ENCODE measurements at regions not wholly inside any gene's neighbourhood (a gene's known extent, or its start where the extent isn't known, plus 50 kb on each side); places are given as distances from the start of the nearest gene placed in this dataset.

DNA sequence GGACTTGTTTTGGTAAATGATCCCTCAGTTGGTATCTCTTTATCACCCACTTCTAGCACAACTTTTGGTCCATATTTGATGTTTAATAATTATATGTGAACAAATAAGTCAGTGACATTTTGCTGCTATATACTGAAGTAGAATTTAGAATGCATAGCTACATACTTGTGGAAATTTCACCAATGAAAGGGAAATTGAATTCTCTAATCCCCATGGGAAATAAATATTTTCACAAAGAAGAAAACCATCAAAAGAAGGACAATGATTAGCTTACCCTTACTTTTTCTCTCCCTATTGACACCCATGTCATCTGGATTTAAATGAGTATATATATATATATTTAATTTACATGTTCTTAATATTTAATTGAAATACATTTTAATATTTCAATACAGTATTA lies 94.3 kb upstream of the DAB2 start:
- TF ChIP-seq, protein P1, sequence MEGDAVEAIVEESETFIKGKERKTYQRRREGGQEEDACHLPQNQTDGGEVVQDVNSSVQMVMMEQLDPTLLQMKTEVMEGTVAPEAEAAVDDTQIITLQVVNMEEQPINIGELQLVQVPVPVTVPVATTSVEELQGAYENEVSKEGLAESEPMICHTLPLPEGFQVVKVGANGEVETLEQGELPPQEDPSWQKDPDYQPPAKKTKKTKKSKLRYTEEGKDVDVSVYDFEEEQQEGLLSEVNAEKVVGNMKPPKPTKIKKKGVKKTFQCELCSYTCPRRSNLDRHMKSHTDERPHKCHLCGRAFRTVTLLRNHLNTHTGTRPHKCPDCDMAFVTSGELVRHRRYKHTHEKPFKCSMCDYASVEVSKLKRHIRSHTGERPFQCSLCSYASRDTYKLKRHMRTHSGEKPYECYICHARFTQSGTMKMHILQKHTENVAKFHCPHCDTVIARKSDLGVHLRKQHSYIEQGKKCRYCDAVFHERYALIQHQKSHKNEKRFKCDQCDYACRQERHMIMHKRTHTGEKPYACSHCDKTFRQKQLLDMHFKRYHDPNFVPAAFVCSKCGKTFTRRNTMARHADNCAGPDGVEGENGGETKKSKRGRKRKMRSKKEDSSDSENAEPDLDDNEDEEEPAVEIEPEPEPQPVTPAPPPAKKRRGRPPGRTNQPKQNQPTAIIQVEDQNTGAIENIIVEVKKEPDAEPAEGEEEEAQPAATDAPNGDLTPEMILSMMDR (conservative IDR thresholded peaks at IDR 0.05; ENCODE audit: low read depth, low read length), result no peak
- no peak for DNase-seq (ENCODE audit: low read depth)
- H3K4me3 ChIP-seq (ENCODE audit: low read depth, low read length), result no peak overlapping the region

DNA sequence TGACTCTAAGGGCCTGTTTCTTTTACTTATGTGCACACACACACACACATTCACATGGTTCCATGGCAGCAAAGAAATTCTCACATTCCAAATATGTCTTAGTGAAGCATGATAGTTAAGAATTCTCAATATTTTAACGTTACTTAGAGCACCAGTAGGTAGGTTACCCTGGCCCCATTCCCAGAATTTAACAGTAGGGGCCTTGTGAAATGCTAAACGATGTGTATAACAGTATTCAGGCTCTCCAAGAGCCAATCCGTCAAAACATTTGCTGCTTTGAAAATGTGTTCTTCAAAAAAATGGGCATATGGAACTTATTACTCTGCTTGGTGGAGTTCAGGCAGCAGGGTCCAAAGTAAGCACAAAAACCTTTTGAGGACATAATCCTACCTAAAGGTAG lies 93.7 kb upstream of the DAB2 start:
- DNase-seq (ENCODE audit: low read depth), result peak; percentile 96
- TF ChIP-seq, protein P1 (conservative IDR thresholded peaks at IDR 0.05; ENCODE audit: low read depth, low read length), result no peak
- no peak overlapping the region for H3K4me3 ChIP-seq (ENCODE audit: low read depth, low read length)

GRCh38 chr5:39517800-39518199 lies 93.0 kb upstream of the DAB2 start:
- no peak overlapping the region for H3K4me3 ChIP-seq (ENCODE audit: low read depth, low read length)
- peak; percentile 91 for DNase-seq (ENCODE audit: low read depth)
- TF ChIP-seq, protein P1 (conservative IDR thresholded peaks at IDR 0.05; ENCODE audit: low read depth, low read length), result no peak

- TF ChIP-seq, protein P1 (conservative IDR thresholded peaks at IDR 0.05; ENCODE audit: low read depth, low read length), result no peak
- no peak overlapping the region for H3K4me3 ChIP-seq (ENCODE audit: low read depth, low read length)
- DNase-seq (ENCODE audit: low read depth), result no peak
These were observed 91.1 kb upstream of the DAB2 start for GRCh38 chr5:39515881-39516280.

GRCh38 chr5:39513236-39513635 lies 88.5 kb upstream of the DAB2 start:
- TF ChIP-seq, protein P1 (conservative IDR thresholded peaks at IDR 0.05; ENCODE audit: low read depth, low read length), result no peak
- H3K4me3 ChIP-seq (ENCODE audit: low read depth, low read length), result no peak overlapping the region
- no peak for DNase-seq (ENCODE audit: low read depth)

GRCh38 chr5:39506211-39506610 lies 81.4 kb upstream of the DAB2 start:
- TF ChIP-seq, protein P1 (conservative IDR thresholded peaks at IDR 0.05; ENCODE audit: low read depth, low read length), result no peak
- H3K4me3 ChIP-seq (ENCODE audit: low read depth, low read length), result no peak overlapping the region

DNA sequence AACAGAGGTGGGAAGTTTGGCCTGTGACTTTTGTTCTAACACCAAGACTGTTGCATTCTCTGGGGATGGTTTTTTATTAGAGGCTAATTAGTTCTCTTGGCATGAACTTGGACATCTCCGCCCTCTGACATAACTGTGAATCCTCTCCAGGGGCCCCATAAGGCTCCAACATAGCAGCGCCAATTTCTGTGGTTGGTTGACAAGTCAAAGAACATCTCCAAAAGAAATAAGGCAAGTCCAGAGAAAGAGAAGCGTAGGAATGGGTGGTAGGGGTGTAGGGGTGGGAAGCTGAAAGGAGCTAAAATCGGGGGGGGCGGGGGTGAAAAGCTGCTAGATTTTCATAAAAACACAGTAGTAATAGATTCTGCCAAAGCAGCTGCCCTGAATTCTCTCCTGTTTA lies 81.0 kb upstream of the DAB2 start:
- H3K4me3 ChIP-seq (ENCODE audit: low read depth, low read length), result no peak overlapping the region
- DNase-seq (ENCODE audit: low read depth), result no peak
- TF ChIP-seq, protein P1 (conservative IDR thresholded peaks at IDR 0.05; ENCODE audit: low read depth, low read length), result no peak

More at GRCh38 chr5:39506211-39506610, 81.4 kb upstream of the DAB2 start:
- DNase-seq (ENCODE audit: low read depth), result no peak

Data from choroid plexus epithelial cell (primary cell).